ENCODE measurements at regions not wholly inside any gene's neighbourhood (a gene's known extent, or its start where the extent isn't known, plus 50 kb on each side); places are given as distances from the start of the nearest gene placed in this dataset.

GRCh38 chr2:145124085-145124484 lies 604.2 kb upstream of the ZEB2 start:
- H3K36me3 Mint-ChIP-seq, result no peaks in the 10 kb centered on the region
- no peak for DNase-seq
- H3K9me3 Mint-ChIP-seq, result no peaks in the 10 kb centered on the region
- H3K27me3 Mint-ChIP-seq, result no peaks in the 10 kb centered on the region
- no peak overlapping the region for H3K27ac Mint-ChIP-seq
- POLR2A ChIA-PET, result no interaction called here
- ATAC-seq (ENCODE audit: low read depth), result no peak
- H3K4me3 Mint-ChIP-seq, result no peak overlapping the region
- H3K4me1 Mint-ChIP-seq, result no peaks in the 10 kb centered on the region

- H3K36me3 Mint-ChIP-seq, result no peaks in the 10 kb centered on the region
- H3K9me3 Mint-ChIP-seq, result no peaks in the 10 kb centered on the region
- H3K27me3 Mint-ChIP-seq, result no peaks in the 10 kb centered on the region
- POLR2A ChIA-PET, result no interaction called here
- no peak for ATAC-seq (ENCODE audit: low read depth)
- H3K4me3 Mint-ChIP-seq, result no peak overlapping the region
- H3K27ac Mint-ChIP-seq, result no peak overlapping the region
- DNase-seq, result no peak
- no peaks in the 10 kb centered on the region for H3K4me1 Mint-ChIP-seq
Measured at GRCh38 chr2:145123606-145124005, 603.7 kb upstream of the ZEB2 start.

- Mint-ChIP-seq H3K27me3 (no peaks in the 10 kb centered on the region), H3K9me3 (no peaks in the 10 kb centered on the region), H3K4me3 (no peak overlapping the region), H3K27ac (no peak overlapping the region), H3K36me3 (no peaks in the 10 kb centered on the region), H3K4me1 (no peaks in the 10 kb centered on the region)
- DNase-seq (no peak), ATAC-seq (ENCODE audit: low read depth) (no peak)
- POLR2A ChIA-PET, result no interaction called here
Measured at GRCh38 chr2:145119225-145119624, 599.3 kb upstream of the ZEB2 start.

- ATAC-seq (ENCODE audit: low read depth) (no peak), DNase-seq (no peak)
- H3K4me3 Mint-ChIP-seq, result no peak overlapping the region
- no peaks in the 10 kb centered on the region for H3K27me3 Mint-ChIP-seq
- no peaks in the 10 kb centered on the region for H3K9me3 Mint-ChIP-seq
- no peak overlapping the region for H3K27ac Mint-ChIP-seq
- POLR2A ChIA-PET, result no interaction called here
- no peaks in the 10 kb centered on the region for H3K36me3 Mint-ChIP-seq
- no peaks in the 10 kb centered on the region for H3K4me1 Mint-ChIP-seq
Measured at GRCh38 chr2:145116834-145117725, 597.2 kb upstream of the ZEB2 start.

- DNase-seq (no peak), ATAC-seq (ENCODE audit: low read depth) (no peak)
- no peak overlapping the region for H3K4me3 Mint-ChIP-seq
- no peaks in the 10 kb centered on the region for H3K27me3 Mint-ChIP-seq
- H3K27ac Mint-ChIP-seq, result no peak overlapping the region
- POLR2A ChIA-PET, result no interaction called here
- H3K36me3 Mint-ChIP-seq, result no peaks in the 10 kb centered on the region
- no peaks in the 10 kb centered on the region for H3K4me1 Mint-ChIP-seq
- no peaks in the 10 kb centered on the region for H3K9me3 Mint-ChIP-seq
Measured at GRCh38 chr2:145116056-145116455, 596.1 kb upstream of the ZEB2 start.

GRCh38 chr2:145114726-145115125 lies 594.8 kb upstream of the ZEB2 start:
- no peaks in the 10 kb centered on the region for H3K36me3 Mint-ChIP-seq
- H3K4me1 Mint-ChIP-seq, result no peaks in the 10 kb centered on the region
- no peak overlapping the region for H3K27ac Mint-ChIP-seq
- ATAC-seq (ENCODE audit: low read depth) (no peak), DNase-seq (no peak)
- POLR2A ChIA-PET, result no interaction called here
- no peaks in the 10 kb centered on the region for H3K9me3 Mint-ChIP-seq
- no peak overlapping the region for H3K4me3 Mint-ChIP-seq
- no peaks in the 10 kb centered on the region for H3K27me3 Mint-ChIP-seq

GRCh38 chr2:145112467-145112866 lies 592.5 kb upstream of the ZEB2 start:
- Mint-ChIP-seq H3K27me3 (no peaks in the 10 kb centered on the region), H3K4me3 (no peak overlapping the region), H3K4me1 (no peaks in the 10 kb centered on the region), H3K27ac (no peak overlapping the region), H3K36me3 (no peaks in the 10 kb centered on the region), H3K9me3 (no peaks in the 10 kb centered on the region)
- DNase-seq (no peak), ATAC-seq (ENCODE audit: low read depth) (no peak)
- POLR2A ChIA-PET, result no interaction called here

GRCh38 chr2:145110668-145111356 lies 590.9 kb upstream of the ZEB2 start:
- H3K9me3 Mint-ChIP-seq, result no peaks in the 10 kb centered on the region
- no peaks in the 10 kb centered on the region for H3K36me3 Mint-ChIP-seq
- ATAC-seq (ENCODE audit: low read depth), result no peak
- no peak overlapping the region for H3K27ac Mint-ChIP-seq
- POLR2A ChIA-PET, result no interaction called here
- H3K4me3 Mint-ChIP-seq, result no peak overlapping the region
- no peak for DNase-seq
- no peaks in the 10 kb centered on the region for H3K4me1 Mint-ChIP-seq
- H3K27me3 Mint-ChIP-seq, result no peaks in the 10 kb centered on the region

- ATAC-seq (ENCODE audit: low read depth), result no peak
- no peak overlapping the region for H3K4me3 Mint-ChIP-seq
- H3K4me1 Mint-ChIP-seq, result no peaks in the 10 kb centered on the region
- H3K9me3 Mint-ChIP-seq, result no peaks in the 10 kb centered on the region
- POLR2A ChIA-PET, result no interaction called here
- no peak for DNase-seq
- H3K27me3 Mint-ChIP-seq, result peaks cover 2% of the 10 kb centered on the region
- no peak overlapping the region for H3K27ac Mint-ChIP-seq
- no peaks in the 10 kb centered on the region for H3K36me3 Mint-ChIP-seq
Measured at GRCh38 chr2:145108959-145109710, 589.2 kb upstream of the ZEB2 start.

GRCh38 chr2:145108361-145108778 lies 588.5 kb upstream of the ZEB2 start:
- no peak for ATAC-seq (ENCODE audit: low read depth)

GRCh38 chr2:145106293-145106692 lies 586.4 kb upstream of the ZEB2 start:
- POLR2A ChIA-PET, result no interaction called here
- DNase-seq (no peak), ATAC-seq (ENCODE audit: low read depth) (no peak)
- no peaks in the 10 kb centered on the region for H3K36me3 Mint-ChIP-seq
- H3K27me3 Mint-ChIP-seq, result peaks cover 2% of the 10 kb centered on the region
- H3K4me3 Mint-ChIP-seq, result no peak overlapping the region
- H3K27ac Mint-ChIP-seq, result no peak overlapping the region
- H3K4me1 Mint-ChIP-seq, result no peaks in the 10 kb centered on the region
- no peaks in the 10 kb centered on the region for H3K9me3 Mint-ChIP-seq

More at GRCh38 chr2:145108361-145108778, 588.5 kb upstream of the ZEB2 start:
- Mint-ChIP-seq H3K4me3 (no peak overlapping the region), H3K9me3 (no peaks in the 10 kb centered on the region), H3K4me1 (no peaks in the 10 kb centered on the region), H3K36me3 (no peaks in the 10 kb centered on the region), H3K27ac (no peak overlapping the region), H3K27me3 (peaks cover 2% of the 10 kb centered on the region)
- DNase-seq, result no peak
- POLR2A ChIA-PET, result no interaction called here

- Mint-ChIP-seq H3K36me3 (no peaks in the 10 kb centered on the region), H3K4me1 (no peaks in the 10 kb centered on the region), H3K9me3 (no peaks in the 10 kb centered on the region), H3K27ac (no peak overlapping the region), H3K27me3 (peaks cover 2% of the 10 kb centered on the region), H3K4me3 (no peak overlapping the region)
- POLR2A ChIA-PET, result no interaction called here
- ATAC-seq (ENCODE audit: low read depth), result no peak
- DNase-seq, result no peak
Measured at GRCh38 chr2:145102706-145103105, 582.8 kb upstream of the ZEB2 start.

- no peak overlapping the region for H3K4me3 Mint-ChIP-seq
- no peak overlapping the region for H3K27ac Mint-ChIP-seq
- H3K27me3 Mint-ChIP-seq, result peaks cover 4% of the 10 kb centered on the region
- no peaks in the 10 kb centered on the region for H3K9me3 Mint-ChIP-seq
- DNase-seq (no peak), ATAC-seq (ENCODE audit: low read depth) (no peak)
- POLR2A ChIA-PET, result no interaction called here
- H3K36me3 Mint-ChIP-seq, result no peaks in the 10 kb centered on the region
- no peaks in the 10 kb centered on the region for H3K4me1 Mint-ChIP-seq
Measured at GRCh38 chr2:145100301-145100700, 580.4 kb upstream of the ZEB2 start.

GRCh38 chr2:145096582-145096981 lies 576.7 kb upstream of the ZEB2 start:
- H3K27ac Mint-ChIP-seq, result no peak overlapping the region

More at GRCh38 chr2:145096582-145096981, 576.7 kb upstream of the ZEB2 start:
- ATAC-seq (ENCODE audit: low read depth) (no peak), DNase-seq (no peak)
- Mint-ChIP-seq H3K36me3 (no peaks in the 10 kb centered on the region), H3K27me3 (peaks cover 2% of the 10 kb centered on the region), H3K9me3 (no peaks in the 10 kb centered on the region), H3K4me1 (no peaks in the 10 kb centered on the region), H3K4me3 (no peak overlapping the region)
- POLR2A ChIA-PET, result no interaction called here

Measured in activated naive CD8-positive, alpha-beta T cell treated with anti-CD3 and anti-CD28 coated beads, Interleukin-2, amount 10 ng/mL, durations not matched to agents 7 days and 5 days (primary cell).